NOMO-1 (cell line): ENCODE measurements at regions not wholly inside any gene's neighbourhood (a gene's known extent, or its start where the extent isn't known, plus 50 kb on each side); places are given as distances from the start of the nearest gene placed in this dataset.

ENCODE experiments used
- DNase-seq, 2 experiments: peaks; one replicate each; lab custom pipeline; 2025; ENCODE audit not compliant: unreplicated experiment in 2 of 2; lab: John Stamatoyannopoulos, UW

- DNase-seq: no peak
Observed at GRCh38 chr5:5622806-5623205, 200.3 kb downstream of the ICE1 start.

- no peak for DNase-seq
Observed at GRCh38 chr5:5619546-5619945, 197.1 kb downstream of the ICE1 start.

GRCh38 chr5:5617024-5617423 lies 194.5 kb downstream of the ICE1 start:
- no peak for DNase-seq

- no peak for DNase-seq
Observed at GRCh38 chr5:5616247-5616895, 193.9 kb downstream of the ICE1 start.

- DNase-seq: no peak
Observed at GRCh38 chr5:5615569-5615968, 193.1 kb downstream of the ICE1 start.

- DNase-seq: no peak
Observed at GRCh38 chr5:5613261-5613990, 190.9 kb downstream of the ICE1 start.

GRCh38 chr5:5612096-5612495 lies 189.6 kb downstream of the ICE1 start:
- DNase-seq: no peak

- DNase-seq: no peak
Observed at GRCh38 chr5:5609935-5610334, 187.5 kb downstream of the ICE1 start.

- DNase-seq: no peak
Observed at GRCh38 chr5:5605170-5605764, 182.8 kb downstream of the ICE1 start.

GRCh38 chr5:5602554-5602953 lies 180.1 kb downstream of the ICE1 start:
- no peak for DNase-seq

- DNase-seq: no peak
Observed at GRCh38 chr5:5598547-5599113, 176.2 kb downstream of the ICE1 start.

- no peak for DNase-seq
Observed at GRCh38 chr5:5593391-5593790, 170.9 kb downstream of the ICE1 start.

- DNase-seq: no peak
Observed at GRCh38 chr5:5592541-5592940, 170.1 kb downstream of the ICE1 start.

- no peak for DNase-seq
Observed at GRCh38 chr5:5591567-5591966, 169.1 kb downstream of the ICE1 start.

- no peak for DNase-seq
Observed at GRCh38 chr5:5589857-5590256, 167.4 kb downstream of the ICE1 start.

GRCh38 chr5:5588887-5589826 lies 166.7 kb downstream of the ICE1 start:
- DNase-seq: peak in 1 of 2 experiments; percentile 3

- no peak for DNase-seq
Observed at GRCh38 chr5:5588386-5588785, 165.9 kb downstream of the ICE1 start.

- DNase-seq: no peak
Observed at GRCh38 chr5:5587474-5587873, 165.0 kb downstream of the ICE1 start.

GRCh38 chr5:5586721-5587120 lies 164.2 kb downstream of the ICE1 start:
- no peak for DNase-seq

GRCh38 chr5:5585751-5586341 lies 163.4 kb downstream of the ICE1 start:
- DNase-seq: no peak
